Heart left ventricle (tissue), 16 donors: ENCODE measurements at regions not wholly inside any gene's neighbourhood (a gene's known extent, or its start where the extent isn't known, plus 50 kb on each side); places are given as distances from the start of the nearest gene placed in this dataset.
A peak's percentile ranks its signal among the peaks of the same experiment; 100 is the strongest.

Experiments
- ATAC-seq, 4 donors: fragments of 200-7000 bp; cut with Tn5 transposase; one replicate each; pipeline ENCODE4 v1.9.1; 2020 to 2022; ENCODE audit warnings: moderate library complexity in 4 of 4, mild to moderate bottlenecking in 3 of 4, moderate number of reproducible peaks in 1 of 4
- DNase-seq, 5 donors: peaks; one replicate each; pipeline ENCODE4 v3.0.0-alpha.2; 2020
- H3K27ac ChIP-seq, 12 donors: fragments of 200-600 bp; sonication (generic) in 4 of 12; one replicate each; pipeline versions ENCODE4 v1.5.0 to v1.8.0; 2016 to 2022; ENCODE audit warnings: mild to moderate bottlenecking in 2 of 12
- H3K27me3 ChIP-seq, 9 donors: fragments of 200-600 bp; sonication (generic) in 2 of 9; one replicate each; pipeline versions ENCODE4 v1.5.1 to v1.8.0; 2016 to 2022; ENCODE audit warnings: mild to moderate bottlenecking in 3 of 9
- H3K36me3 ChIP-seq, 9 donors: fragments of 200-600 bp; sonication (generic) in 2 of 9; one replicate each; pipeline versions ENCODE4 v1.5.0 to v1.8.0; 2018 to 2022; ENCODE audit warnings: mild to moderate bottlenecking in 2 of 9
- H3K4me1 ChIP-seq, 12 donors: fragments of 200-600 bp; sonication (generic) in 4 of 12; one replicate each; pipeline versions ENCODE4 v1.5.0 to v1.8.0; 2016 to 2022; ENCODE audit warnings: mild to moderate bottlenecking in 3 of 12
- H3K4me3 ChIP-seq, 12 donors: fragments of 200-600 bp; sonication (generic) in 4 of 12; one replicate each; pipeline versions ENCODE4 v1.5.0 to v1.8.0; 2017 to 2022; ENCODE audit warnings: mild to moderate bottlenecking in 9 of 12, moderate library complexity in 4 of 12
- H3K9me3 ChIP-seq, 12 donors: fragments of 200-600 bp; sonication (generic) in 4 of 12; one replicate each; pipeline versions ENCODE4 v1.5.0 to v1.8.0; 2016 to 2022; ENCODE audit warnings: mild to moderate bottlenecking in 1 of 12
- POLR2A ChIP-seq, 2 donors: fragments of 450-650 bp; IDR thresholded peaks; one replicate each; pipeline ENCODE4 v1.6.1; 2017; ENCODE audit warnings: antibody characterized with exemption in 2 of 2, mild to moderate bottlenecking in 2 of 2, moderate library complexity in 2 of 2
- WGBS, 4 donors: extraction: QIAGEN DNeasy Blood & Tissue Kit in 2 of 4; methylation state at CpG; one replicate each; pipeline versions ENCODE4 v1.1.5 to v1.1.7; 2013 to 2018; 5-methylcytosine and 5-hydroxymethylcytosine counted together
- intact Hi-C, 10 donors: fragments of 100-400 bp; cut with DNase I; formaldehyde crosslinking; loops; one replicate each; pipeline versions ENCODE4 v1.11.1 to v1.14.2; 2022
- TF ChIP-seq, protein P1 (sequence below), 12 donors: fragments of 200-600 bp; sonication (generic) in 4 of 12; IDR thresholded peaks; one replicate each; pipeline versions ENCODE4 v1.5.0 to v1.8.0; 2018 to 2022; ENCODE audit warnings: antibody characterized with exemption in 12 of 12, mild to moderate bottlenecking in 5 of 12
- donor health status: ischemic (EF 13 %, LVEDD 7.1; RV severe dilation, severe dysfunction).
- donor health status: healthy with polysubstance abuse.
- donor health status: DM: no; HTN: yes; CAD: no.
- donor health status: DM: no; HTN: no; CAD: no.
- donor health status: ischemic (EF 25% LVEDD 6.9; RV normal size, moderate dysfunction).
- donor health status: ischemic (EF 25% LVEDD 5.7; RV mildly dilated, moderate dysfunction).
- donor health status: healthy.
- donor health status: DM: yes; HTN: yes; CAD: no.
- donor health status: ischemic (EF 35%, LVEDD 5.7; RV mildly dilated, moderate dysfunction).
- donor health status: nonischemic (EF 11% LVEDD 7.7; RV severe dilation, severe dysfunction).
- donor health status: DM: yes; HTN: yes; CAD: no.
- donor health status: PGD.
- donor health status: ischemic (EF 29% LVEDD 5.4; RV normal size, mild dysfunction).
- donor health status: nonischemic (EF 23%, LVEDD 6.1; RV moderate dilation, normal function).

DNA sequence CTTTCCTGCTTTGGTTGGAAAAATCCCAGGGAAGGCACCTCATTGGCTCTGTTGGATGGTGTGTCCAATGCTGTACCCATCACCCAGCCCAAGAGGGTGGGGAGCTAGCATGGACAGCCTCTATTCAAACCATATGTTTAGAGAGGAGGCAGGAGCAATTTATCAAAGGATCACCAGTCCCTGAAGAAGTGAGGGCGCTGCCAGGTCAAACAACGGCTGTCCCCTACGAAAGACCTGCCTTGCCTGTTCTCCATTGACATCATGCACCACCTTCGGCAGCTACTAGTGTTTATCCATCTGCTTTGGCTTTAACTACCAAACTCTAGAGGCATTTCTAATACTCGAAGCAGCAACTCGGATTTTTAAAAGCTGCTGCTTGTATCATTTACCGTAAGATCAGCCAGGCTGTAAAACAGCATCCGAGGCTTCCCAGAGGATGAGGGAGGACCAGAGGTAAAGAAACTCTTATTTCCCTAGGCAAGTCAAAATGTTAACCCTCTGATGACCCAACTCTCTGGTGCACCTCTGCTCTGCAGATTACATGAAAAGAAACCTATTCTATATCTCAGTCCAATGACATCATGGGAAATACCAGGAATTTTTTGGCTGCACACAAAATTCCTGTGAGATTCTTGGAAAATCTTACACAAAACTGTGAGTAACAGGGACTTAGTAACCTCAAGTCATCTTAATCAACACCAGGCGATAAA, 720.9 kb upstream of the TBX3 start:
- intact Hi-C loops = no loop called here
- Histone ChIP-seq H3K4me3 (no peak overlapping the region), H3K4me1 (peaks cover 0 to 11% (median 2%) of the 10 kb centered on the region in 12 donors), H3K27me3 (peaks cover 0 to 4% (median 0%) of the 10 kb centered on the region in 9 donors), H3K9me3 (peaks cover 0 to 2% (median 0%) of the 10 kb centered on the region in 12 donors), H3K36me3 (no peaks in the 10 kb centered on the region), H3K27ac (peak overlapping the region in 2 of 12 donors; percentile 2 to 30)
- 35 to 47% (median 39%) methylated on average over 9 of the region's 9 CpGs for WGBS, 4 donors
- ATAC-seq (peak in 2 of 4 donors; percentile 29 to 32), DNase-seq (no peak)
- TF ChIP-seq, protein P1, sequence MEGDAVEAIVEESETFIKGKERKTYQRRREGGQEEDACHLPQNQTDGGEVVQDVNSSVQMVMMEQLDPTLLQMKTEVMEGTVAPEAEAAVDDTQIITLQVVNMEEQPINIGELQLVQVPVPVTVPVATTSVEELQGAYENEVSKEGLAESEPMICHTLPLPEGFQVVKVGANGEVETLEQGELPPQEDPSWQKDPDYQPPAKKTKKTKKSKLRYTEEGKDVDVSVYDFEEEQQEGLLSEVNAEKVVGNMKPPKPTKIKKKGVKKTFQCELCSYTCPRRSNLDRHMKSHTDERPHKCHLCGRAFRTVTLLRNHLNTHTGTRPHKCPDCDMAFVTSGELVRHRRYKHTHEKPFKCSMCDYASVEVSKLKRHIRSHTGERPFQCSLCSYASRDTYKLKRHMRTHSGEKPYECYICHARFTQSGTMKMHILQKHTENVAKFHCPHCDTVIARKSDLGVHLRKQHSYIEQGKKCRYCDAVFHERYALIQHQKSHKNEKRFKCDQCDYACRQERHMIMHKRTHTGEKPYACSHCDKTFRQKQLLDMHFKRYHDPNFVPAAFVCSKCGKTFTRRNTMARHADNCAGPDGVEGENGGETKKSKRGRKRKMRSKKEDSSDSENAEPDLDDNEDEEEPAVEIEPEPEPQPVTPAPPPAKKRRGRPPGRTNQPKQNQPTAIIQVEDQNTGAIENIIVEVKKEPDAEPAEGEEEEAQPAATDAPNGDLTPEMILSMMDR (IDR thresholded peaks at IDR 0.05) = no peak
- no peak for TF ChIP-seq POLR2A (IDR thresholded peaks at IDR 0.05)

DNA sequence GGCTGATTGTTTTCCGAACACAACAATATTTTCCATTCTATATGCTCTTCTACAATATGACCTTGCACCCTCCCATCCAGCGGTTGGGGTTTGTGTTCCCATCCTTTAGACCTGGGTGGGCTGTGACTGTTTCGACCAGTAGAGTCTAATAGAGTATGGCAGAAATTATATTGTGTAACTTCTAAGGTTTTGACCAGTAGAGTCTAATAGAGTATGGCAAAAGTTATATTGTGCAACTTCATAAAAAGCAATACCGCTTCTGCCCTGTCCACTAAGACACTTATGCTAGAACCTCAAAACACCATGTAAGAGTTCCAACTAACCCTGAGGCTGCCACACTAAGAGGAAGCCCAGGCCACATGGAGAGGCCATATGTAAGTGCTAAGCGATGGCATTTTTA, 719.7 kb upstream of the TBX3 start:
- Histone ChIP-seq H3K9me3 (peaks cover 0 to 2% (median 0%) of the 10 kb centered on the region in 12 donors), H3K4me3 (no peak overlapping the region), H3K4me1 (peaks cover 0 to 11% (median 2%) of the 10 kb centered on the region in 12 donors), H3K27me3 (peaks cover 0 to 4% (median 0%) of the 10 kb centered on the region in 9 donors), H3K36me3 (no peaks in the 10 kb centered on the region), H3K27ac (no peak overlapping the region)
- no peak for DNase-seq
- WGBS, 4 donors = 80 to 95% (median 91%) methylated on average over 5 of the region's 5 CpGs
- intact Hi-C loops = no loop called here
- no peak for ATAC-seq
- TF ChIP-seq POLR2A (IDR thresholded peaks at IDR 0.05) = no peak
- TF ChIP-seq, protein P1 (IDR thresholded peaks at IDR 0.05) = no peak

DNA sequence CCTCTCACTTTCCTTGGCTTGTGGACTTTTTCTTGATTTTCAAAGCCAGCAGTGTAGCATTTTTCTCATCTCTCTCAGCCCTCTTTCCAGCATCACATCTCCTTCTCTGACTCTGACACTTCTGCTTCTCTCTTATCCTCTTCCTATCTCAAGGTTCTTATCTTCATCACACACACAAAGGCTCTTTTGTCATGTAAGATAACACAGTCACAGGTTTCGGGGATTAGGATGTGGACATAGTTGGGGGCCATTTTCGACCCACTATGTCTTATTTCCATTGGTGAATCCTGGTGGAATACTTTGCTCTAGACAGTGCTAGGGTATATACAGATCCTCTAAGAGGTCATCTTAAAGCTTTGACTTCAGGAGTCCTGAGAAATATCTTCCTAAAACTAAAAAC, 719.3 kb upstream of the TBX3 start:
- TF ChIP-seq POLR2A (IDR thresholded peaks at IDR 0.05) = no peak
- TF ChIP-seq, protein P1 (IDR thresholded peaks at IDR 0.05) = no peak
- Histone ChIP-seq H3K9me3 (peaks cover 0 to 2% (median 0%) of the 10 kb centered on the region in 12 donors), H3K27me3 (peaks cover 0 to 4% (median 0%) of the 10 kb centered on the region in 9 donors), H3K4me3 (no peak overlapping the region), H3K4me1 (peaks cover 0 to 11% (median 2%) of the 10 kb centered on the region in 12 donors), H3K36me3 (no peaks in the 10 kb centered on the region), H3K27ac (no peak overlapping the region)
- ATAC-seq (no peak), DNase-seq (no peak)
- 71 to 85% (median 78%) methylated on average over 2 of the region's 2 CpGs for WGBS, 4 donors
- intact Hi-C loops = no loop called here

GRCh38 chr12:115402443-115403180, 718.6 kb upstream of the TBX3 start:
- Histone ChIP-seq H3K27ac (no peak overlapping the region), H3K4me3 (no peak overlapping the region), H3K4me1 (peaks cover 0 to 11% (median 2%) of the 10 kb centered on the region in 12 donors), H3K9me3 (peaks cover 0 to 2% (median 0%) of the 10 kb centered on the region in 12 donors), H3K36me3 (no peaks in the 10 kb centered on the region), H3K27me3 (peaks cover 0 to 4% (median 0%) of the 10 kb centered on the region in 9 donors)
- ATAC-seq (no peak), DNase-seq (no peak)
- no peak for TF ChIP-seq POLR2A (IDR thresholded peaks at IDR 0.05)
- TF ChIP-seq, protein P1 (IDR thresholded peaks at IDR 0.05) = no peak
- intact Hi-C loops = no loop called here
- WGBS, 4 donors = 87 to 91% (median 90%) methylated on average over 9 of the region's 9 CpGs
